Peyer's patch (tissue), 4 donors: ENCODE measurements at regions not wholly inside any gene's neighbourhood (a gene's known extent, or its start where the extent isn't known, plus 50 kb on each side); places are given as distances from the start of the nearest gene placed in this dataset.

Experiments
- POLR2A ChIP-seq, 2 donors: fragments of 450-650 bp; IDR thresholded peaks; one replicate each; pipeline ENCODE4 v1.5.1; 2017; ENCODE audit warnings: antibody characterized with exemption in 2 of 2, mild to moderate bottlenecking in 2 of 2, moderate library complexity in 2 of 2
- TF ChIP-seq, protein P1 (sequence below), 6 experiments: fragments of 450-650 bp in 4 of 6; fragments of 200-600 bp in 2 of 6; sonication (generic) in 1 of 6; IDR thresholded peaks; one replicate each; pipeline ENCODE4 v1.5.1; 2017 to 2019; ENCODE audit warnings: antibody characterized with exemption in 6 of 6, mild to moderate bottlenecking in 3 of 6, moderate library complexity in 1 of 6

DNA sequence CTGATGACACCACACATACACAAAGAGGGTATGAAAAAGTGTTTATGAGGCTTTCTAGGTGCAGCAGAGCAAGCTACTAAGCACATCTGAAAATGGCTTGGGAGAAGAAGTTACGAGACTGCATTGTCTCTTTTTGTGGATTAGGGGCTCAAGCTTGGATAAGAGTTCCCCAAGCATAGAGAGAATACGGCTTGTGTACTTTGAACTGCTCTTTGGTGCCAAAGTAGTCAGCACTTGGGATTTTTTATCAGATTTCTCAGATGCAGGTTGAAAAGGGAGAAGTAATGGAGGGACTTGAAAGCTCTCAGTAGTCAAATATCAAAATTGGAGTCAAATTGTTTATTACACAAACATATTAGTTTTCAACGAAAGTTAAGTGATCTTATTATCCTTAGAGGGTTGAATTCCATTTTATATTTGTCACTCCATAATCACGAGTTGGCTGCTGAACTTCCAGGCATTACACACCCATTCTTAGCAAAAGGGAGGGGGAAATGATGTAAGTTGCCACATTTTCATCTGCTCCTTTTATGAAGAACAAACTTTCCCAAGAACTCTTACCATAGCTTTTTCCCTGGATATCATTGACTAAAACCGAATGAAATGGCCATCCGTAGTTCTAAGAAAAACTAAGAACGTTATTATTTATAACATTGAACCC is 1904.9 kb downstream of the PCDH7 start:
- no peak for TF ChIP-seq POLR2A (IDR thresholded peaks at IDR 0.05)
- TF ChIP-seq, protein P1, sequence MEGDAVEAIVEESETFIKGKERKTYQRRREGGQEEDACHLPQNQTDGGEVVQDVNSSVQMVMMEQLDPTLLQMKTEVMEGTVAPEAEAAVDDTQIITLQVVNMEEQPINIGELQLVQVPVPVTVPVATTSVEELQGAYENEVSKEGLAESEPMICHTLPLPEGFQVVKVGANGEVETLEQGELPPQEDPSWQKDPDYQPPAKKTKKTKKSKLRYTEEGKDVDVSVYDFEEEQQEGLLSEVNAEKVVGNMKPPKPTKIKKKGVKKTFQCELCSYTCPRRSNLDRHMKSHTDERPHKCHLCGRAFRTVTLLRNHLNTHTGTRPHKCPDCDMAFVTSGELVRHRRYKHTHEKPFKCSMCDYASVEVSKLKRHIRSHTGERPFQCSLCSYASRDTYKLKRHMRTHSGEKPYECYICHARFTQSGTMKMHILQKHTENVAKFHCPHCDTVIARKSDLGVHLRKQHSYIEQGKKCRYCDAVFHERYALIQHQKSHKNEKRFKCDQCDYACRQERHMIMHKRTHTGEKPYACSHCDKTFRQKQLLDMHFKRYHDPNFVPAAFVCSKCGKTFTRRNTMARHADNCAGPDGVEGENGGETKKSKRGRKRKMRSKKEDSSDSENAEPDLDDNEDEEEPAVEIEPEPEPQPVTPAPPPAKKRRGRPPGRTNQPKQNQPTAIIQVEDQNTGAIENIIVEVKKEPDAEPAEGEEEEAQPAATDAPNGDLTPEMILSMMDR (IDR thresholded peaks at IDR 0.05): no peak
